HG03469 (cell line): ENCODE measurements at regions not wholly inside any gene's neighbourhood (a gene's known extent, or its start where the extent isn't known, plus 50 kb on each side); places are given as distances from the start of the nearest gene placed in this dataset.
A peak's percentile ranks its signal among the peaks of the same experiment; 100 is the strongest.

Experiments used
- ATAC-seq: cut with Tn5 transposase; IDR thresholded peaks from one replicate; pipeline ENCODE4 v1.9.1; 2021; ENCODE audit warnings: mild to moderate bottlenecking, moderate library complexity, moderate number of reproducible peaks; ENCODE audit not compliant: unreplicated experiment

GRCh38 chr2:136377423-136378382, 259.8 kb upstream of the CXCR4 start:
- ATAC-seq, result no peak

- ATAC-seq, result no peak
These were observed 258.9 kb upstream of the CXCR4 start for GRCh38 chr2:136376798-136377211.

GRCh38 chr2:136376211-136376610, 258.3 kb upstream of the CXCR4 start:
- no peak for ATAC-seq

- ATAC-seq, result peak; percentile 45
These were observed 257.3 kb upstream of the CXCR4 start for GRCh38 chr2:136375017-136375901.

- no peak for ATAC-seq
These were observed 255.9 kb upstream of the CXCR4 start for GRCh38 chr2:136373841-136374240.

GRCh38 chr2:136373029-136373428, 255.1 kb upstream of the CXCR4 start:
- ATAC-seq, result no peak

GRCh38 chr2:136363900-136364299, 246.0 kb upstream of the CXCR4 start:
- ATAC-seq, result no peak

GRCh38 chr2:136363470-136363869, 245.5 kb upstream of the CXCR4 start:
- ATAC-seq, result no peak

- peak; percentile 97 for ATAC-seq
These were observed 244.9 kb upstream of the CXCR4 start for GRCh38 chr2:136362676-136363390.

- ATAC-seq, result no peak
These were observed 243.6 kb upstream of the CXCR4 start for GRCh38 chr2:136361521-136361920.

GRCh38 chr2:136360790-136361189, 242.8 kb upstream of the CXCR4 start:
- ATAC-seq, result no peak

GRCh38 chr2:136359121-136359965, 241.4 kb upstream of the CXCR4 start:
- no peak for ATAC-seq

GRCh38 chr2:136358576-136358975, 240.6 kb upstream of the CXCR4 start:
- no peak for ATAC-seq

- ATAC-seq, result no peak
These were observed 239.0 kb upstream of the CXCR4 start for GRCh38 chr2:136357007-136357380.

- ATAC-seq, result no peak
These were observed 238.4 kb upstream of the CXCR4 start for GRCh38 chr2:136356125-136357006.

GRCh38 chr2:136351684-136352083, 233.7 kb upstream of the CXCR4 start:
- ATAC-seq, result no peak

- no peak for ATAC-seq
These were observed 230.0 kb upstream of the CXCR4 start for GRCh38 chr2:136347981-136348380.

GRCh38 chr2:136344339-136344738, 226.4 kb upstream of the CXCR4 start:
- no peak for ATAC-seq

- ATAC-seq, result no peak
These were observed 224.2 kb upstream of the CXCR4 start for GRCh38 chr2:136342138-136342537.
